ENCODE measurements at regions not wholly inside any gene's neighbourhood (a gene's known extent, or its start where the extent isn't known, plus 50 kb on each side); places are given as distances from the start of the nearest gene placed in this dataset.

GRCh38 chr18:5653802-5654201 is 110.0 kb upstream of the EPB41L3 start:
- TF ChIP-seq, protein P1, sequence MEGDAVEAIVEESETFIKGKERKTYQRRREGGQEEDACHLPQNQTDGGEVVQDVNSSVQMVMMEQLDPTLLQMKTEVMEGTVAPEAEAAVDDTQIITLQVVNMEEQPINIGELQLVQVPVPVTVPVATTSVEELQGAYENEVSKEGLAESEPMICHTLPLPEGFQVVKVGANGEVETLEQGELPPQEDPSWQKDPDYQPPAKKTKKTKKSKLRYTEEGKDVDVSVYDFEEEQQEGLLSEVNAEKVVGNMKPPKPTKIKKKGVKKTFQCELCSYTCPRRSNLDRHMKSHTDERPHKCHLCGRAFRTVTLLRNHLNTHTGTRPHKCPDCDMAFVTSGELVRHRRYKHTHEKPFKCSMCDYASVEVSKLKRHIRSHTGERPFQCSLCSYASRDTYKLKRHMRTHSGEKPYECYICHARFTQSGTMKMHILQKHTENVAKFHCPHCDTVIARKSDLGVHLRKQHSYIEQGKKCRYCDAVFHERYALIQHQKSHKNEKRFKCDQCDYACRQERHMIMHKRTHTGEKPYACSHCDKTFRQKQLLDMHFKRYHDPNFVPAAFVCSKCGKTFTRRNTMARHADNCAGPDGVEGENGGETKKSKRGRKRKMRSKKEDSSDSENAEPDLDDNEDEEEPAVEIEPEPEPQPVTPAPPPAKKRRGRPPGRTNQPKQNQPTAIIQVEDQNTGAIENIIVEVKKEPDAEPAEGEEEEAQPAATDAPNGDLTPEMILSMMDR (IDR thresholded peaks at IDR 0.05): no peak
- TF ChIP-seq POLR2A (IDR thresholded peaks at IDR 0.05): no peak

Measured in body of pancreas (tissue), 4 donors.